ENCODE measurements at regions not wholly inside any gene's neighbourhood (a gene's known extent, or its start where the extent isn't known, plus 50 kb on each side); places are given as distances from the start of the nearest gene placed in this dataset.

- Histone ChIP-seq H3K4me1 (ENCODE audit: insufficient read depth) (no peaks in the 10 kb centered on the region), H3K27me3 (no peaks in the 10 kb centered on the region), H3K27ac (no peak overlapping the region), H3K4me3 (no peak overlapping the region), H3K36me3 (no peaks in the 10 kb centered on the region), H3K9me3 (no peaks in the 10 kb centered on the region)
- DNase-seq = no peak
- TF ChIP-seq CTCF (IDR thresholded peaks at IDR 0.05) = no peak
- TF ChIP-seq POLR2A (IDR thresholded peaks at IDR 0.05) = no peak
- no peak for TF ChIP-seq EP300 (IDR thresholded peaks at IDR 0.05)
- intact Hi-C loops (cut with DNase I) = no loop called here
- 92 to 96% (median 94%) methylated on average over 5 of the region's 5 CpGs for WGBS, 3 donors
These were observed 344.1 kb upstream of the FANCL start for GRCh38 chr2:58585233-58585632.

DNA sequence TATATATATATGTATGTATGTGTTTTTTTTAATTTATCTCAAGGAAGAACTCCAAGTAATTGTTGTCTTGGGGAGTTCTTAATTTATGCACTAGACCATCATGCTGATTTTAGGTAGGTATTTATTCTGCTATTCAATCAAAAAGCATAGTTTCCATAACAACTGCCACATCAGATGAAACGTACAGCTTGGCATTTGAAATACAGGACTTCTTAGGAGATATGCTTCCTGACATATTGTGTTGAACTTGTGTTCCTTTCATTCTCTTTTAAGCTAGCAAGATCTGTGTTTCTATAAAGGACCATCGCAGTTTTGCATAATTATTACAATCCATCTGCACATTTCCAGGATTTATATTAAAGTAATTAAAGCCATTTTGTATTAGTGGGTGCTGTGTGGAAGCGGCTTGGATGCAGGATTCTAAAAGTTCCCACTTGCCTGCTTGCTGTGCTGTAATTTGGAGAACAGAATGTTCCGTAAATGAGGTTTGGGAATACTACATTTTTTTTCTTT, 343.5 kb upstream of the FANCL start:
- DNase-seq = no peak
- intact Hi-C loops (cut with DNase I) = no loop called here
- WGBS, 3 donors = 76 to 82% (median 78%) methylated on average over 4 of the region's 4 CpGs
- TF ChIP-seq CTCF (IDR thresholded peaks at IDR 0.05) (no peak), POLR2A (IDR thresholded peaks at IDR 0.05) (no peak), EP300 (IDR thresholded peaks at IDR 0.05) (no peak)
- Histone ChIP-seq H3K27ac (no peak overlapping the region), H3K4me3 (no peak overlapping the region), H3K9me3 (no peaks in the 10 kb centered on the region), H3K4me1 (ENCODE audit: insufficient read depth) (no peaks in the 10 kb centered on the region), H3K27me3 (no peaks in the 10 kb centered on the region), H3K36me3 (no peaks in the 10 kb centered on the region)

DNA sequence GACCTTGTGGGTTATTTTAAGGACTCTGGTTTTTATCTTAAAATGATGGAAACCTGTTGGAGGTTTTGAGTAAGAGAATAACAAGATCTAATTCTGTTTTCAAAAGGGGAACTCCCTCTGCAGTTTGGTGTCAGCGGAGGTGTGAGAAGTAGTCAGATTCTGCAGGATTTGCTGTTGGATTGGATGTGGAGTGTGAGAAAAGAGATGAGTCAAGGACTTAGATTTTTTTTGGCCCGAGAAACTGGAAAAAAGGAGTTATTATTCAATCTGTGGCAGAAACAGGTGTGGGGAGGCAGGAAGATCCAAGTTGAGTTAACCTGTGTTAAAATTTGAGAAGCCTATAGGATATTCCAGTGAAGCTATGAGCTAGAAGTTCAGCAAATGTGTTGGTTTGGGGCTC, 337.2 kb upstream of the FANCL start:
- DNase-seq = no peak
- no peaks in the 10 kb centered on the region for H3K4me1 ChIP-seq (ENCODE audit: insufficient read depth)
- no peaks in the 10 kb centered on the region for H3K27me3 ChIP-seq
- intact Hi-C loops (cut with DNase I) = no loop called here
- WGBS, 3 donors = 90 to 94% (median 92%) methylated on average over 2 of the region's 2 CpGs
- no peak overlapping the region for H3K27ac ChIP-seq
- H3K36me3 ChIP-seq = no peaks in the 10 kb centered on the region
- no peaks in the 10 kb centered on the region for H3K9me3 ChIP-seq
- no peak for TF ChIP-seq CTCF (IDR thresholded peaks at IDR 0.05)
- no peak for TF ChIP-seq EP300 (IDR thresholded peaks at IDR 0.05)
- no peak for TF ChIP-seq POLR2A (IDR thresholded peaks at IDR 0.05)
- H3K4me3 ChIP-seq = no peak overlapping the region

DNA sequence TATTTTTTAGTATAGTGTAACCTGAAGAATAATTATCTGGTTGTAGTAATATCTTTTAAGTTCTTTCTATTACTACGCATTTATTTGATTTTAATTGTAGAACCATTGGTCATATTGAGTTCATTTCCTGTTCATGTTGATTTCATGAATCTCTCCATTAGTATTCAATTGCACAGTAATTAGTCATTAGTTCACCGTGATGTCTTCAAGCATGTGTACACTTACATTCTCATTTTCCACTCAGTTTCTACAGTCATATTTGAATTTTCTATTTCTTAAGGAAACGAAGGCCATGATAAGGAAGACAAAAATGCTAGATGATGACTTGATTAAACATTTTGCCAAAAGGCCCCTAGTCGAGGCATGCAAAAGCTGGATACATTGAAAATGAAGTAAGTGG, 333.7 kb upstream of the FANCL start:
- WGBS, 3 donors = 84 to 91% (median 86%) methylated on average over 4 of the region's 4 CpGs
- intact Hi-C loops (cut with DNase I) = no loop called here
- TF ChIP-seq EP300 (IDR thresholded peaks at IDR 0.05) = no peak
- no peak for TF ChIP-seq POLR2A (IDR thresholded peaks at IDR 0.05)
- TF ChIP-seq CTCF (IDR thresholded peaks at IDR 0.05) = no peak

More for the DNA sequence above, 333.7 kb upstream of the FANCL start:
- Histone ChIP-seq H3K4me1 (ENCODE audit: insufficient read depth) (no peaks in the 10 kb centered on the region), H3K36me3 (no peaks in the 10 kb centered on the region), H3K27ac (no peak overlapping the region), H3K4me3 (no peak overlapping the region), H3K9me3 (no peaks in the 10 kb centered on the region), H3K27me3 (no peaks in the 10 kb centered on the region)
- DNase-seq = no peak
